ENCODE measurements at regions not wholly inside any gene's neighbourhood (a gene's known extent, or its start where the extent isn't known, plus 50 kb on each side); places are given as distances from the start of the nearest gene placed in this dataset.

DNA sequence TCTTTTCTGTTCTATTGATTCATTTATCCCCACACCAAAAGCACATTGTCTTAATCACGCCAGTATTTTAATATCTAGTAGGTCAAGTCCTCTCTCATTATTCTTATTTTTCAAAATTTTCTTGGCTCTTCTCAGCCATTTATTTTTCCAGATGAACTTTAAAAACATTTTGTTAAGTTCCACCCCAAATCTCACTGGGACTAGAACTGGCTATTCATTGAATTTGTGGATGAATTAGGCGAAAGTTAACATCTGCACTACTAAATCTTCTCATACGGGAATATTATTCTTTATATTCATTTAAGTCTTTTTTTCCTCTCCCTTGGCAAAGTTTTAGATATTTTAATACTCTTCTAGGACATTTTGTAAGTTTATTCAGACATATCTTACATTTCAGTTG, 295.2 kb upstream of the MGMT start:
- DNase-seq (ENCODE audit: low read depth), result no peak
- Histone ChIP-seq H3K27me3 (ENCODE audit: control insufficient read depth, insufficient read depth, low read length) (peaks cover 3% of the 10 kb centered on the region), H3K4me3 (ENCODE audit: low read depth, low read length) (no peak overlapping the region), H3K36me3 (ENCODE audit: control insufficient read depth, insufficient read depth, low read length) (no peaks in the 10 kb centered on the region)
- TF ChIP-seq, protein P1, sequence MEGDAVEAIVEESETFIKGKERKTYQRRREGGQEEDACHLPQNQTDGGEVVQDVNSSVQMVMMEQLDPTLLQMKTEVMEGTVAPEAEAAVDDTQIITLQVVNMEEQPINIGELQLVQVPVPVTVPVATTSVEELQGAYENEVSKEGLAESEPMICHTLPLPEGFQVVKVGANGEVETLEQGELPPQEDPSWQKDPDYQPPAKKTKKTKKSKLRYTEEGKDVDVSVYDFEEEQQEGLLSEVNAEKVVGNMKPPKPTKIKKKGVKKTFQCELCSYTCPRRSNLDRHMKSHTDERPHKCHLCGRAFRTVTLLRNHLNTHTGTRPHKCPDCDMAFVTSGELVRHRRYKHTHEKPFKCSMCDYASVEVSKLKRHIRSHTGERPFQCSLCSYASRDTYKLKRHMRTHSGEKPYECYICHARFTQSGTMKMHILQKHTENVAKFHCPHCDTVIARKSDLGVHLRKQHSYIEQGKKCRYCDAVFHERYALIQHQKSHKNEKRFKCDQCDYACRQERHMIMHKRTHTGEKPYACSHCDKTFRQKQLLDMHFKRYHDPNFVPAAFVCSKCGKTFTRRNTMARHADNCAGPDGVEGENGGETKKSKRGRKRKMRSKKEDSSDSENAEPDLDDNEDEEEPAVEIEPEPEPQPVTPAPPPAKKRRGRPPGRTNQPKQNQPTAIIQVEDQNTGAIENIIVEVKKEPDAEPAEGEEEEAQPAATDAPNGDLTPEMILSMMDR (IDR thresholded peaks at IDR 0.05; ENCODE audit: insufficient read depth, low read length, poor library complexity, severe bottlenecking), result no peak

DNA sequence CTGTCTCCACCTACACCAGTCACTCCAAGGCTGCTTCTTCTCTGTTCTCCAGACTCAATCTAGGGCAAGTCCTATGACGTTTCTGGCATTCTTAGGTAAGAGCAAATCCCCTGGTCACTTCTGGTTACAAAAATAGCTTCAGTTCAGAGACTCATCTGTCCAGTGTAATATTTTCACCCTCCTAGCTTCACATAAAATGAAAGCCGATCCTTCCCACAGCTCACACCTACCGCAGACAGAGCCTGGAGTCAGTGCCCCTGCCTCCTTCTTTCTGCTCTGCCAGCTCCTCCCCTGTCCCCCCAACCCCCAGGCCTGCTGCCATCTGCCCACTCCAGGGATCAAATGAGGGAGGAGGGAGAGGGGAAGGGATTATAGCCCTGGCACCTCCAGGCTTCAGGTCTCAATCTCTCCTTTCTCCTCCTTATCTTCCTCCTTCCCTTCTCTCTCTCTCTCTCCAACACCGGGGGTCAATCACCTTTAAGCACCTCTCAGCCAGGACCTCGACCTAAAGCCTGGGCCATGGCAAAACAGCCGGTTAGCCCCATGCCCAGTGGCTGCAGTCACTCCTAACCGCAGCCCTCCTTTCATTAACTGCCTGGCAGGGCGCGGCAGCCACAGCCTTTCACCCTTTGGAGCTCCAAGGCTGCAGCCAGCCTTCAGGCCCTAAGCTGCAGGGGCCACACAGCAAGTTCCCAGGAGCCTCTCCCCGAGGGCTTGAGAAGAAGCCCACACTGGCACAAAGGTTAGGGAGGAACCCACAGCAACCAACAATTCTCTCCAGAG, 292.6 kb upstream of the MGMT start:
- TF ChIP-seq, protein P1 (IDR thresholded peaks at IDR 0.05; ENCODE audit: insufficient read depth, low read length, poor library complexity, severe bottlenecking), result no peak
- Histone ChIP-seq H3K36me3 (ENCODE audit: control insufficient read depth, insufficient read depth, low read length) (no peaks in the 10 kb centered on the region), H3K4me3 (ENCODE audit: low read depth, low read length) (no peak overlapping the region), H3K27me3 (ENCODE audit: control insufficient read depth, insufficient read depth, low read length) (peaks cover 3% of the 10 kb centered on the region)
- DNase-seq (ENCODE audit: low read depth), result no peak

- H3K36me3 ChIP-seq (ENCODE audit: control insufficient read depth, insufficient read depth, low read length), result no peaks in the 10 kb centered on the region
Observed at GRCh38 chr10:129179245-129179971, 287.6 kb upstream of the MGMT start.

GRCh38 chr10:129179972-129180678, 286.9 kb upstream of the MGMT start:
- Histone ChIP-seq H3K4me3 (ENCODE audit: low read depth, low read length) (no peak overlapping the region), H3K27me3 (ENCODE audit: control insufficient read depth, insufficient read depth, low read length) (peaks cover 3% of the 10 kb centered on the region), H3K36me3 (ENCODE audit: control insufficient read depth, insufficient read depth, low read length) (no peaks in the 10 kb centered on the region)
- no peak for DNase-seq (ENCODE audit: low read depth)
- TF ChIP-seq, protein P1 (IDR thresholded peaks at IDR 0.05; ENCODE audit: insufficient read depth, low read length, poor library complexity, severe bottlenecking), result no peak

More at GRCh38 chr10:129179245-129179971, 287.6 kb upstream of the MGMT start:
- no peak for DNase-seq (ENCODE audit: low read depth)
- H3K27me3 ChIP-seq (ENCODE audit: control insufficient read depth, insufficient read depth, low read length), result peaks cover 3% of the 10 kb centered on the region
- no peak overlapping the region for H3K4me3 ChIP-seq (ENCODE audit: low read depth, low read length)
- TF ChIP-seq, protein P1 (IDR thresholded peaks at IDR 0.05; ENCODE audit: insufficient read depth, low read length, poor library complexity, severe bottlenecking), result no peak

DNA sequence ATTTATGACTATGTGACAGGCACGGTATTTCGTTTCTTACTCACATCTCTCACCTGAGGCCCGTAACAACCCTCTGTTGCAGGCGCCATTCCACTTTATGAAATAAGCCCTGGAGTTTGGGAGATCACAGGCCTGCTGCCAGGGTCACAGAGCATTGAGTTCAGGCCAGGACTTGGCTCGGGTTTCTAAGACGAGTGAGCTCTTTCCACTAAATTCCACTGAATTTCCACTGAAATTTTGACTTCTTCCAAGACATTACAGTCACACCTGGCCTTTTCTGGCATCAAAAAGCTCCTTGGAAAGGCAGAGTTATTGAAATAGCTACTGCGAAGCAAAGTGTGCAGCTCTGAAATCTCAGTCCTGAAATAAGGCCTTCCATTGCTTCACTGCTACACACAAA, 282.8 kb upstream of the MGMT start:
- no peak for DNase-seq (ENCODE audit: low read depth)
- H3K36me3 ChIP-seq (ENCODE audit: control insufficient read depth, insufficient read depth, low read length), result no peaks in the 10 kb centered on the region
- H3K27me3 ChIP-seq (ENCODE audit: control insufficient read depth, insufficient read depth, low read length), result no peaks in the 10 kb centered on the region
- H3K4me3 ChIP-seq (ENCODE audit: low read depth, low read length), result no peak overlapping the region
- TF ChIP-seq, protein P1 (IDR thresholded peaks at IDR 0.05; ENCODE audit: insufficient read depth, low read length, poor library complexity, severe bottlenecking), result no peak

All from kidney epithelial cell (primary cell).